Fibroblast of lung (primary cell): ENCODE measurements at regions not wholly inside any gene's neighbourhood (a gene's known extent, or its start where the extent isn't known, plus 50 kb on each side); places are given as distances from the start of the nearest gene placed in this dataset.

Experiments
- DNase-seq, 2 donors: peaks; one replicate each; pipeline versions ENCODE4 v3.0.0 to v3.0.0-alpha.2; 2010; ENCODE audit warnings: low read depth in 2 of 2
- H2AFZ ChIP-seq: 2 replicates; pipeline ENCODE4 v1.5.1; 2012; ENCODE audit warnings: low read length, control low read depth, inconsistent platforms
- H3K27ac ChIP-seq: 2 replicates; pipeline ENCODE4 v1.5.1; 2011; ENCODE audit warnings: low read length, control low read depth; ENCODE audit not compliant: insufficient read depth
- H3K27me3 ChIP-seq: 2 replicates; pipeline ENCODE4 v1.5.1; 2011; ENCODE audit warnings: mild to moderate bottlenecking, low read length; ENCODE audit not compliant: control insufficient read depth, insufficient read depth
- H3K36me3 ChIP-seq: 2 replicates; pipeline ENCODE4 v1.5.1; 2011; ENCODE audit warnings: low read length; ENCODE audit not compliant: control insufficient read depth, insufficient read depth
- H3K4me1 ChIP-seq: 2 replicates; pipeline ENCODE4 v1.5.1; 2011; ENCODE audit warnings: low read length; ENCODE audit not compliant: control insufficient read depth, insufficient read depth; ENCODE audit errors: extremely low read depth
- H3K4me2 ChIP-seq: 2 replicates; pipeline ENCODE4 v1.5.1; 2011; ENCODE audit warnings: low read length, control low read depth; ENCODE audit not compliant: insufficient read depth; ENCODE audit errors: extremely low read depth
- H3K4me3 ChIP-seq, 4 experiments: fragments of 200-600 bp in 1 of 4; sonication (generic) in 1 of 4; replicated peaks in 1 of 4; 2 replicates each; pipeline ENCODE4 v1.5.1; 2011 to 2016; ENCODE audit warnings: low read length in 4 of 4, low read depth in 3 of 4, mild to moderate bottlenecking in 3 of 4, control low read depth in 2 of 4, inconsistent platforms in 1 of 4, mixed read lengths in 1 of 4; ENCODE audit not compliant: insufficient read depth in 1 of 4; ENCODE audit errors: control extremely low read depth in 1 of 4
- H3K79me2 ChIP-seq: 2 replicates; pipeline ENCODE4 v1.5.1; 2012; ENCODE audit warnings: mild to moderate bottlenecking, low read length, inconsistent platforms; ENCODE audit not compliant: control insufficient read depth, insufficient read depth
- H3K9ac ChIP-seq: 2 replicates; pipeline ENCODE4 v1.5.1; 2011; ENCODE audit warnings: mild to moderate bottlenecking, low read length, control low read depth; ENCODE audit not compliant: insufficient read depth
- H3K9me3 ChIP-seq: 2 replicates; pipeline ENCODE4 v1.5.1; 2012; ENCODE audit warnings: low read depth, low read length; ENCODE audit not compliant: control insufficient read depth, insufficient read depth
- H4K20me1 ChIP-seq: 2 replicates; pipeline ENCODE4 v1.5.1; 2011; ENCODE audit warnings: low read length; ENCODE audit not compliant: control insufficient read depth, insufficient read depth; ENCODE audit errors: extremely low read depth
- CTCF ChIP-seq, 2 donors: IDR thresholded peaks in 1 of 2; conservative IDR thresholded peaks in 1 of 2; 1 replicate in 1 of 2; 2 replicates in 1 of 2; pipeline ENCODE4 v1.5.1; 2011 to 2012; ENCODE audit warnings: low read length in 2 of 2, control low read depth in 1 of 2, inconsistent platforms in 1 of 2, low read depth in 1 of 2, mild to moderate bottlenecking in 1 of 2
- EZH2 ChIP-seq: IDR thresholded peaks from 2 replicates; pipeline ENCODE4 v1.5.1; 2012; ENCODE audit warnings: low read length, control low read depth, mild to moderate bottlenecking; ENCODE audit errors: missing control alignments

- no peak overlapping the region for H3K27ac ChIP-seq
- H3K4me2 ChIP-seq = no peak overlapping the region
- no peak for DNase-seq
- peaks cover 2% of the 10 kb centered on the region for H3K9me3 ChIP-seq
- H3K9ac ChIP-seq = no peak overlapping the region
- no peaks in the 10 kb centered on the region for H3K27me3 ChIP-seq
- TF ChIP-seq CTCF (conservative IDR thresholded peaks at IDR 0.05 in 1 of 2, IDR thresholded peaks at IDR 0.05 in 1 of 2; ENCODE audit: low read depth in 1 of 2, low read length in 2 of 2) (no peak), EZH2 (no peak)
- no peak overlapping the region for H2AFZ ChIP-seq
- H3K4me1 ChIP-seq = no peaks in the 10 kb centered on the region
- H3K79me2 ChIP-seq = no peaks in the 10 kb centered on the region
- H3K36me3 ChIP-seq = no peaks in the 10 kb centered on the region
- no peak overlapping the region for H3K4me3 ChIP-seq
- H4K20me1 ChIP-seq = no peaks in the 10 kb centered on the region
Observed at GRCh38 chr10:130786365-130786966, 525.1 kb downstream of the TCERG1L start.

GRCh38 chr10:130787243-130787642 lies 524.3 kb downstream of the TCERG1L start:
- no peak overlapping the region for H3K4me2 ChIP-seq
- H3K4me3 ChIP-seq = no peak overlapping the region
- no peak overlapping the region for H2AFZ ChIP-seq
- H3K4me1 ChIP-seq = no peaks in the 10 kb centered on the region
- no peak for DNase-seq
- H3K9ac ChIP-seq = no peak overlapping the region
- TF ChIP-seq CTCF (conservative IDR thresholded peaks at IDR 0.05 in 1 of 2, IDR thresholded peaks at IDR 0.05 in 1 of 2; ENCODE audit: low read depth in 1 of 2, low read length in 2 of 2) = no peak
- TF ChIP-seq EZH2 = no peak
- no peaks in the 10 kb centered on the region for H3K27me3 ChIP-seq
- no peak overlapping the region for H3K27ac ChIP-seq
- H3K9me3 ChIP-seq = peaks cover 2% of the 10 kb centered on the region
- H4K20me1 ChIP-seq = no peaks in the 10 kb centered on the region
- no peaks in the 10 kb centered on the region for H3K36me3 ChIP-seq
- no peaks in the 10 kb centered on the region for H3K79me2 ChIP-seq

- Histone ChIP-seq H4K20me1 (no peaks in the 10 kb centered on the region), H3K27me3 (no peaks in the 10 kb centered on the region), H3K36me3 (no peaks in the 10 kb centered on the region), H3K27ac (no peak overlapping the region), H3K79me2 (no peaks in the 10 kb centered on the region), H3K9me3 (peaks cover 2% of the 10 kb centered on the region), H3K4me1 (no peaks in the 10 kb centered on the region), H3K9ac (no peak overlapping the region), H3K4me3 (no peak overlapping the region), H3K4me2 (no peak overlapping the region), H2AFZ (no peak overlapping the region)
- no peak for DNase-seq
- TF ChIP-seq CTCF (conservative IDR thresholded peaks at IDR 0.05 in 1 of 2, IDR thresholded peaks at IDR 0.05 in 1 of 2; ENCODE audit: low read depth in 1 of 2, low read length in 2 of 2) (no peak), EZH2 (no peak)
Observed at GRCh38 chr10:130787821-130788220, 523.7 kb downstream of the TCERG1L start.
